ENCODE measurements at regions not wholly inside any gene's neighbourhood (a gene's known extent, or its start where the extent isn't known, plus 50 kb on each side); places are given as distances from the start of the nearest gene placed in this dataset.

DNA sequence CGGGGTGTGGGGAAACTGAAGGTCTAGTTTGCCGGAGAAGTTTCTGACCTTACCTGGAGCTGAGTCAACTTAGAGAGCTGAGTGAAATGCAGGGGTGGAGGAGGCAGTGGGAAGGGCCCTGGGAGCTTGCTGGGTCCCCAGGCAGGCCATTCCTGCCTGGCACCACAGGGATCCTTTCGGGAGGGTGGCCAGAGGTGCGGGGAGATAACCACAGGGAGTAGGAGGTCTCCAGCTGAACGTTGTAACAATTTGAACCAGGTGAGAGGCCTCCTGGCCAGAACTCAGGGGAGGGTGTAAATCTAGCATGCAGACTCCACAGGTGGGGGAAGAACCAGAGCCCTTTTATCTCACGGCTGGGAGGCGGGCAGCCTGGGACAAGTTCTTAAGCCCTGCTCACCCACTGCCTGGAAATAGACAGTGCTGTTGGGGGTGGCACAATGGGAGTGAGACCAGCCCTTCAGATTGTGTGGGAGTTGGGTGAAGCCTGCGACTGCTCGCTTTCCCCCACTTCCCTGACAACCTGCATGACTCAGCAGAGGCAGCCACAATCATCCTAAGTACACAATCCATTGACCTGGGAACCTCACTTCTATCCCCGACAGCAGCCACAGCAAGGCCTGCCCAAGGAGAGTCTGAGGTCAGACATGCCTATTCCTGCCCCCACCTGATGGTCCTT is 247.4 kb downstream of the ADGRA3 start:
- Histone ChIP-seq H3K27ac (ENCODE audit: low read length) (no peak overlapping the region), H3K36me3 (ENCODE audit: insufficient read depth, low read length) (no peaks in the 10 kb centered on the region), H3K27me3 (ENCODE audit: insufficient read depth, low read length, poor library complexity) (no peaks in the 10 kb centered on the region), H3K79me2 (ENCODE audit: insufficient read depth, low read length) (no peaks in the 10 kb centered on the region), H3K9ac (ENCODE audit: low read depth, low read length) (no peak overlapping the region), H3K4me3 (ENCODE audit: low read depth in 1 of 2, low read length in 2 of 2) (no peak overlapping the region), H2AFZ (ENCODE audit: low read depth, low read length) (no peak overlapping the region), H3K4me1 (ENCODE audit: insufficient read depth, low read length) (no peaks in the 10 kb centered on the region), H4K20me1 (ENCODE audit: insufficient read depth, low read length) (no peaks in the 10 kb centered on the region), H3K4me2 (ENCODE audit: insufficient read depth, low read length) (no peak overlapping the region), H3K9me3 (ENCODE audit: insufficient read depth, low read length, severe bottlenecking) (no peaks in the 10 kb centered on the region)
- ATAC-seq (ENCODE audit: insufficient read depth, low read depth), result no peak
- TF ChIP-seq, protein P1, sequence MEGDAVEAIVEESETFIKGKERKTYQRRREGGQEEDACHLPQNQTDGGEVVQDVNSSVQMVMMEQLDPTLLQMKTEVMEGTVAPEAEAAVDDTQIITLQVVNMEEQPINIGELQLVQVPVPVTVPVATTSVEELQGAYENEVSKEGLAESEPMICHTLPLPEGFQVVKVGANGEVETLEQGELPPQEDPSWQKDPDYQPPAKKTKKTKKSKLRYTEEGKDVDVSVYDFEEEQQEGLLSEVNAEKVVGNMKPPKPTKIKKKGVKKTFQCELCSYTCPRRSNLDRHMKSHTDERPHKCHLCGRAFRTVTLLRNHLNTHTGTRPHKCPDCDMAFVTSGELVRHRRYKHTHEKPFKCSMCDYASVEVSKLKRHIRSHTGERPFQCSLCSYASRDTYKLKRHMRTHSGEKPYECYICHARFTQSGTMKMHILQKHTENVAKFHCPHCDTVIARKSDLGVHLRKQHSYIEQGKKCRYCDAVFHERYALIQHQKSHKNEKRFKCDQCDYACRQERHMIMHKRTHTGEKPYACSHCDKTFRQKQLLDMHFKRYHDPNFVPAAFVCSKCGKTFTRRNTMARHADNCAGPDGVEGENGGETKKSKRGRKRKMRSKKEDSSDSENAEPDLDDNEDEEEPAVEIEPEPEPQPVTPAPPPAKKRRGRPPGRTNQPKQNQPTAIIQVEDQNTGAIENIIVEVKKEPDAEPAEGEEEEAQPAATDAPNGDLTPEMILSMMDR (IDR thresholded peaks at IDR 0.05; ENCODE audit: borderline replicate concordance, extremely low read depth, low read length, poor library complexity, severe bottlenecking), result no peak
- no peak for TF ChIP-seq EZH2 (IDR thresholded peaks at IDR 0.05; ENCODE audit: borderline replicate concordance, low read depth, low read length, severe bottlenecking)
- no peak for DNase-seq

DNA sequence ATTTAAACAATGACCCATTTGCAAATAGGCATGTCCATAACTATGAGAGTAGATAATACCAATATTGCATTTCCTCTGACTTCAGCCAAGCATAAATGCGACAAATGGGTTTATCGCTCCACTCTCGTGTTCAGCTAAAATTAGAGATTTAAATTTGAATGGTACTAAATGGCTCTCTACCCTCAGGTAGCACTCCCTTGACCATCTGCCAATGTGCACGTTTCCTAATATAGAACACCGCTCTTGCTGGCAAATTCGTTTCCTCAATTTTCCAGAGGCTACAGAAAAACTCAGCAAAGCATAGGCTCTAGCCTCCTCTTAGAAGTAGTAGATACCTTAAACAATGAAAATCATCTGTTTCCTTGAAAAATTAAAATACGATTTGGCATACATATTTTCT is 251.6 kb downstream of the ADGRA3 start:
- no peak overlapping the region for H3K4me3 ChIP-seq (ENCODE audit: low read depth in 1 of 2, low read length in 2 of 2)
- no peaks in the 10 kb centered on the region for H4K20me1 ChIP-seq (ENCODE audit: insufficient read depth, low read length)
- no peak for TF ChIP-seq EZH2 (IDR thresholded peaks at IDR 0.05; ENCODE audit: borderline replicate concordance, low read depth, low read length, severe bottlenecking)
- TF ChIP-seq, protein P1 (IDR thresholded peaks at IDR 0.05; ENCODE audit: borderline replicate concordance, extremely low read depth, low read length, poor library complexity, severe bottlenecking), result no peak
- H3K4me1 ChIP-seq (ENCODE audit: insufficient read depth, low read length), result no peaks in the 10 kb centered on the region
- no peaks in the 10 kb centered on the region for H3K27me3 ChIP-seq (ENCODE audit: insufficient read depth, low read length, poor library complexity)
- no peak for DNase-seq
- H3K36me3 ChIP-seq (ENCODE audit: insufficient read depth, low read length), result no peaks in the 10 kb centered on the region
- H3K79me2 ChIP-seq (ENCODE audit: insufficient read depth, low read length), result no peaks in the 10 kb centered on the region
- H3K27ac ChIP-seq (ENCODE audit: low read length), result no peak overlapping the region
- no peak for ATAC-seq (ENCODE audit: insufficient read depth, low read depth)
- no peak overlapping the region for H2AFZ ChIP-seq (ENCODE audit: low read depth, low read length)
- no peak overlapping the region for H3K9ac ChIP-seq (ENCODE audit: low read depth, low read length)
- no peaks in the 10 kb centered on the region for H3K9me3 ChIP-seq (ENCODE audit: insufficient read depth, low read length, severe bottlenecking)
- H3K4me2 ChIP-seq (ENCODE audit: insufficient read depth, low read length), result no peak overlapping the region

DNA sequence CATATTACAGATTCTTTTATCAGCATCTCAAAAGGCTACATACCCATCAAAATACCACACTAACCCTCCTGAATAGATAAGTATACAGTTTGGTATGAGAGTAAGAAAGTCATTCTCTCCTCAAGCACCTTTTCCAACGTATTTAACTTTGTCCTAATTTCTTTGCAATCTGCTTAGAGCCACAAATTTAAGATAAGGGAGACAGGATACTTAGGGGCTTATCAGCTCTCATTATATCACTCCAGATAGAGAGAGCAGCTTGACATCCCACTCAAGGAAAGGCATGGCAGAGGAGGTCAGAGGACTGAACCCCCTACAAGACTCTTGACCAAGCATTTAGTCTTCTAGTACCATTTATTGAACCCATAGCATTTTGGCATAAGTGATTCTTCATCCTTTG is 262.4 kb downstream of the ADGRA3 start:
- Histone ChIP-seq H3K9me3 (ENCODE audit: insufficient read depth, low read length, severe bottlenecking) (no peaks in the 10 kb centered on the region), H3K9ac (ENCODE audit: low read depth, low read length) (no peak overlapping the region), H3K79me2 (ENCODE audit: insufficient read depth, low read length) (no peaks in the 10 kb centered on the region), H3K4me3 (ENCODE audit: low read depth in 1 of 2, low read length in 2 of 2) (no peak overlapping the region), H3K4me1 (ENCODE audit: insufficient read depth, low read length) (no peaks in the 10 kb centered on the region), H3K36me3 (ENCODE audit: insufficient read depth, low read length) (no peaks in the 10 kb centered on the region), H4K20me1 (ENCODE audit: insufficient read depth, low read length) (no peaks in the 10 kb centered on the region), H3K27ac (ENCODE audit: low read length) (no peak overlapping the region), H2AFZ (ENCODE audit: low read depth, low read length) (no peak overlapping the region), H3K4me2 (ENCODE audit: insufficient read depth, low read length) (no peak overlapping the region), H3K27me3 (ENCODE audit: insufficient read depth, low read length, poor library complexity) (no peaks in the 10 kb centered on the region)
- no peak for TF ChIP-seq EZH2 (IDR thresholded peaks at IDR 0.05; ENCODE audit: borderline replicate concordance, low read depth, low read length, severe bottlenecking)
- TF ChIP-seq, protein P1 (IDR thresholded peaks at IDR 0.05; ENCODE audit: borderline replicate concordance, extremely low read depth, low read length, poor library complexity, severe bottlenecking), result no peak
- ATAC-seq (ENCODE audit: insufficient read depth, low read depth) (no peak), DNase-seq (no peak)
